NOMO-1 (cell line): ENCODE measurements at regions not wholly inside any gene's neighbourhood (a gene's known extent, or its start where the extent isn't known, plus 50 kb on each side); places are given as distances from the start of the nearest gene placed in this dataset.

Experiments used
- DNase-seq, 2 experiments: peaks; one replicate each; lab custom pipeline; 2025; ENCODE audit not compliant: unreplicated experiment in 2 of 2; lab: John Stamatoyannopoulos, UW

GRCh38 chr14:97246648-97247047 lies 449.5 kb downstream of the VRK1 start:
- no peak for DNase-seq

GRCh38 chr14:97248973-97249372 lies 451.8 kb downstream of the VRK1 start:
- no peak for DNase-seq

GRCh38 chr14:97250931-97251330 lies 453.7 kb downstream of the VRK1 start:
- DNase-seq = no peak

- peak; percentile 2 to 13 for DNase-seq
Observed at GRCh38 chr14:97251491-97252155, 454.4 kb downstream of the VRK1 start.

GRCh38 chr14:97253756-97254155 lies 456.6 kb downstream of the VRK1 start:
- DNase-seq = peak; percentile 50 to 71

GRCh38 chr14:97262336-97262735 lies 465.2 kb downstream of the VRK1 start:
- DNase-seq = no peak

- DNase-seq = no peak
Observed at GRCh38 chr14:97264516-97265230, 467.5 kb downstream of the VRK1 start.

GRCh38 chr14:97266653-97267052 lies 469.5 kb downstream of the VRK1 start:
- no peak for DNase-seq

- DNase-seq = no peak
Observed at GRCh38 chr14:97267509-97267908, 470.3 kb downstream of the VRK1 start.

GRCh38 chr14:97268097-97268496 lies 470.9 kb downstream of the VRK1 start:
- DNase-seq = no peak

GRCh38 chr14:97270308-97270707 lies 473.1 kb downstream of the VRK1 start:
- DNase-seq = no peak

GRCh38 chr14:97271451-97271960 lies 474.3 kb downstream of the VRK1 start:
- DNase-seq = no peak

- no peak for DNase-seq
Observed at GRCh38 chr14:97273540-97273939, 476.4 kb downstream of the VRK1 start.

- DNase-seq = no peak
Observed at GRCh38 chr14:97274626-97275025, 477.4 kb downstream of the VRK1 start.

GRCh38 chr14:97275276-97275675 lies 478.1 kb downstream of the VRK1 start:
- DNase-seq = no peak

- DNase-seq = no peak
Observed at GRCh38 chr14:97276573-97276972, 479.4 kb downstream of the VRK1 start.

- DNase-seq = no peak
Observed at GRCh38 chr14:97277711-97278110, 480.5 kb downstream of the VRK1 start.

GRCh38 chr14:97280526-97280925 lies 483.3 kb downstream of the VRK1 start:
- DNase-seq = no peak

GRCh38 chr14:97281741-97282140 lies 484.6 kb downstream of the VRK1 start:
- no peak for DNase-seq

GRCh38 chr14:97282210-97283004 lies 485.2 kb downstream of the VRK1 start:
- no peak for DNase-seq

GRCh38 chr14:97283005-97283403 lies 485.8 kb downstream of the VRK1 start:
- no peak for DNase-seq
